ENCODE measurements at regions not wholly inside any gene's neighbourhood (a gene's known extent, or its start where the extent isn't known, plus 50 kb on each side); places are given as distances from the start of the nearest gene placed in this dataset.

- Histone ChIP-seq H3K27me3 (no peaks in the 10 kb centered on the region), H3K9me3 (no peaks in the 10 kb centered on the region), H3K36me3 (no peaks in the 10 kb centered on the region), H3K27ac (no peak overlapping the region), H3K4me1 (no peaks in the 10 kb centered on the region), H3K4me3 (no peak overlapping the region)
- no peak for DNase-seq (ENCODE audit: low spot score in 2 of 2)
- intact Hi-C loops (cut with DNase I), result no loop called here
- TF ChIP-seq CTCF (IDR thresholded peaks at IDR 0.05), result no peak
These were observed 1010.0 kb downstream of the TYW1 start for GRCh38 chr7:68006619-68007018.

- Histone ChIP-seq H3K9me3 (no peaks in the 10 kb centered on the region), H3K36me3 (no peaks in the 10 kb centered on the region), H3K4me1 (no peaks in the 10 kb centered on the region), H3K27me3 (no peaks in the 10 kb centered on the region), H3K27ac (no peak overlapping the region), H3K4me3 (no peak overlapping the region)
- no peak for TF ChIP-seq CTCF (IDR thresholded peaks at IDR 0.05)
- no peak for DNase-seq (ENCODE audit: low spot score in 2 of 2)
- intact Hi-C loops (cut with DNase I), result no loop called here
These were observed 1013.1 kb downstream of the TYW1 start for GRCh38 chr7:68009716-68010115.

- Histone ChIP-seq H3K36me3 (no peaks in the 10 kb centered on the region), H3K9me3 (no peaks in the 10 kb centered on the region), H3K4me3 (no peak overlapping the region), H3K4me1 (no peaks in the 10 kb centered on the region), H3K27ac (no peak overlapping the region), H3K27me3 (no peaks in the 10 kb centered on the region)
- TF ChIP-seq CTCF (IDR thresholded peaks at IDR 0.05), result no peak
- intact Hi-C loops (cut with DNase I), result no loop called here
- no peak for DNase-seq (ENCODE audit: low spot score in 2 of 2)
These were observed 1017.6 kb downstream of the TYW1 start for GRCh38 chr7:68014031-68014736.

GRCh38 chr7:68015122-68015977 is 1018.7 kb downstream of the TYW1 start:
- Histone ChIP-seq H3K27ac (no peak overlapping the region), H3K27me3 (no peaks in the 10 kb centered on the region), H3K9me3 (no peaks in the 10 kb centered on the region), H3K4me3 (no peak overlapping the region), H3K36me3 (no peaks in the 10 kb centered on the region), H3K4me1 (no peaks in the 10 kb centered on the region)
- intact Hi-C loops (cut with DNase I), result no loop called here
- DNase-seq (ENCODE audit: low spot score in 2 of 2), result no peak
- no peak for TF ChIP-seq CTCF (IDR thresholded peaks at IDR 0.05)

GRCh38 chr7:68015978-68016532 is 1019.4 kb downstream of the TYW1 start:
- Histone ChIP-seq H3K4me3 (no peak overlapping the region), H3K27ac (no peak overlapping the region), H3K27me3 (no peaks in the 10 kb centered on the region), H3K9me3 (no peaks in the 10 kb centered on the region), H3K36me3 (no peaks in the 10 kb centered on the region), H3K4me1 (no peaks in the 10 kb centered on the region)
- intact Hi-C loops (cut with DNase I), result no loop called here
- TF ChIP-seq CTCF (IDR thresholded peaks at IDR 0.05), result no peak
- DNase-seq (ENCODE audit: low spot score in 2 of 2), result no peak
